NCI-H748 (cell line): ENCODE measurements at regions not wholly inside any gene's neighbourhood (a gene's known extent, or its start where the extent isn't known, plus 50 kb on each side); places are given as distances from the start of the nearest gene placed in this dataset.
A peak's percentile ranks its signal among the peaks of the same experiment; 100 is the strongest.

Source experiments
- DNase-seq: peaks from one replicate; lab custom pipeline; 2025; ENCODE audit not compliant: unreplicated experiment; lab: John Stamatoyannopoulos, UW

DNA sequence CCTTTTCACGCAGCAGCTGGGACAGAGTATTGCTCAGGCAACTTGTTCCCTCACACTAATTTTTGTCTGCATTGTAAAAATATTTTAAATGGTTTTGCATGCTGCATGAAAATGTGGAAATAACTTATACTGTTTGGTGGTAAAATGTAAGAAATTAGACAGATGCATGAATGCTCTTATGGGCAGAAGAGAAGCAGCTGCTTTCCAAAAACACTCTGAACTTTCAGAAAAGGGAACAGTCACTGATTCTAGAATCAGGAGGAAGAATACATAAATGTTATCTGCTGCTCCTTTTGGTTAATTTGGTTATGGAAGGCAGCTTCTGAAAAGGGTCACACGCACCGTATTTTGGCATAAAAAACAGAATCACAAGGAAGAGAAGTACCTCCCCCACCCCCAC, 87.0 kb upstream of the RUNX1 start:
- DNase-seq = no peak

DNA sequence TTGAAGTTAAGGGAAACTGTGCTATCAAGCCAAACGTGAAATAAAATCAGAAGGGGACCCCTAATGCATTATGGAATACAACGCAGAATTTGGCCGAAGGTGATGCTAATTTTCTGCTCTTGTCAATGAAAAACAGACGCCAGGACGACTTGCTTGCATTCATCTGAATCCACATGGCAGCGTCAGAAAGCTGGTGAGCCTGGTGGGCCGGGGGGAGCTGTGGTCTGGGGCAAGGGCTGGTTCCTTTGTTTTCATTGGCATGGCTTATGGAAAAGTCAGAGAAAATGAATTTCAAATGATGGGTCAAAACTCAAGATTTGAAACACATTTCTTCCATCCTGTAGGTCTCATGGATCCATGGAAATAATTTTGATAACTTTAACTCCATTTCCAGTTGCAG, 86.4 kb upstream of the RUNX1 start:
- no peak for DNase-seq

DNA sequence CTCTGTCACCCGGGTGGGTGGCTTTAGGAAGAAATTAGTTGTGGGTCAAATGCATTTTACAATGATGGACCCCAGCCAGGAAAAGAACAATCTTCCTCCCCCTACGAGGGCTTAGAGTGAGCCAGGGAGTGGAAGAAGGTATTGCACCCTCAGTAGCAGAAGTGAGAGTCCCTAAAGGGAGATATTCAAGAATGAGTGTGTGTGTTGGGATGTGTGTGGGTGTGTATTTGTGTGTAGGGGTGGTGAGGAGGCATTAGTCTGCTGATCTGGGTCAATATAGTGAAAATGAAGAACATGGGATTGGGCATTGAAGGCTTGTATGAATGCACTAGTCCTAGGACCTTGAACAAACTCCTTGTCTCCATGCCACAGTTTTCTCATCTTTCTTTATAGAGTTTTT, 85.2 kb upstream of the RUNX1 start:
- DNase-seq = no peak

DNA sequence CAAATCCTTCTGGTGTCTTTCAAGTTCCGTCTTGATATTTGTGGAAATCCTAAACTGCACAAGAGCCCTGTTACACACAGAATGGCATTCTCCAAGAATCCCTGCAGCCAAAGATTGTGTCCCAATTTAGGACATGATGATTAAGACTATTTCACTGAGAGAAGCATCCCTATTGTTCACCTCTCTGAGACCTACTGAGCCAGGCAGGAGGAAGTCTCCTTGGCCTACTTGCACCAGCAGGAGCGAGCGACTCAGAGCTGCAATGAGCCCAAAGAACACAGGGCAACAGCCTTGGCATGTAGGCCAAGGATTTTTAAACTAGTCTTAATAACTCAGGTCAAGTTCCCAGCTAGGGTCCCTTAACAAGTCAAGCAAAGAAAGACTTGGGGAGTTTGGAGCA, 79.4 kb upstream of the RUNX1 start:
- DNase-seq = no peak

DNA sequence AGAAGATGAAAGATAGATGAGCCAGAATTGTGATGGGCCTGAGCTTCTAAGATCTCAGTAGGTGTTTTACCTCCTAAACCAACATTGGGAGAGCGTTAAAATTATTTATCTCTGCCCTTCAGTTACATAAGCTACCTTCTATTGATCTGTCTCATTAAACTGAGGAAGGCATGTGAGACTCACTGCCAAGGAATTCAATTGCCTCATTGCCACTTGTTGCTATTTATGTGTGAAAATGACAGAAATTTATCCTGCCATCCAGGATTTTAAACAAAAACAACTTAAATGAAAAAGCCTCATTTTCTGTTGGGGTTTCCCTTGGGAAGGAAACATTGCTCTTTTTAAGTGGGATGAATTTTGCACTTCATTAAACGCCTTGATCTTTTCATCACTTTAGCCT, 78.7 kb upstream of the RUNX1 start:
- DNase-seq = no peak

DNA sequence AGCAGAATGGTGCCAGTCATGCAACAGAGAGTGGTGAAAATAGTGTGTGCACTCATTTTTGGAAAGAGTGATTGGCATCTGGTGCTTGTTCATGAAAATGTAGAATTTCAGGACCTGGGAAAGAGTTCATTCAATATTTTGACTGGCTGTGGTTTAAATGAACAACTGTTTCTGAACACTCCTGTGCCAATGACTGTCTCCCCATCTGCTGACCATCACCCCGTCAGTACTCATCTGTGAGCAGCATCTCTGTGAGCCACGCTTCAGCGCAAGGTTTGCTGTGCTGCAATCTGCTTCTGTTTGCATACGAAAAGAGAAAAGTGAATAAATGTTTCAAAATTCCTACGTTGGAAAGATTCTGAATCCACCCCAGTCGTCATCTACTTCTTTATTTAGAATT, 77.9 kb upstream of the RUNX1 start:
- no peak for DNase-seq

DNA sequence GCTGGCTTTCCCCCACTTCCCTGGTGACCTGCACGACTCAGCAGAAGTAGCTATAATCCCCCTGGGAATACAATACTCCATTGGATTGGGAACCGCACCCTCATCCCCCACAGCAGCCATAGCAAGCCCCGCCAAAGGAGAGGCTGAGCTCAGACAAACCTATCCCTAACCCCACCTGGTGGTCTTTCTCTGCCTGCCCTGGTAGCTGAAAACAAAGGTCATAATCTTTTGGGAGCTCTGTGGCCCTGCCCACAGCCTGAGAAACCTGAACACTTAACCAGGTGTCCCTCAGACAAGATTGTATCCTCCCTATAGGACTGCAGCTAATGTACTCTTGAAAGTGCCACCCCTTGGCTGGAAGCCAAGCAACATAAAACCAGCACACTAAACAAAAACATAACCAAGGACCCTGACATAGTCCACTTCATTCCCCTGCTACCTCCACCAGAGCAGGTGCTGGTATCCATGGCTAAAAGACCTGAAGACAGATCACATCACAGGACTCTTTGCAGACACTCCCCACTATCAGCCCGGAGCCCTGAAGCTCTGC, 71.6 kb upstream of the RUNX1 start:
- DNase-seq = peak; percentile 92

DNA sequence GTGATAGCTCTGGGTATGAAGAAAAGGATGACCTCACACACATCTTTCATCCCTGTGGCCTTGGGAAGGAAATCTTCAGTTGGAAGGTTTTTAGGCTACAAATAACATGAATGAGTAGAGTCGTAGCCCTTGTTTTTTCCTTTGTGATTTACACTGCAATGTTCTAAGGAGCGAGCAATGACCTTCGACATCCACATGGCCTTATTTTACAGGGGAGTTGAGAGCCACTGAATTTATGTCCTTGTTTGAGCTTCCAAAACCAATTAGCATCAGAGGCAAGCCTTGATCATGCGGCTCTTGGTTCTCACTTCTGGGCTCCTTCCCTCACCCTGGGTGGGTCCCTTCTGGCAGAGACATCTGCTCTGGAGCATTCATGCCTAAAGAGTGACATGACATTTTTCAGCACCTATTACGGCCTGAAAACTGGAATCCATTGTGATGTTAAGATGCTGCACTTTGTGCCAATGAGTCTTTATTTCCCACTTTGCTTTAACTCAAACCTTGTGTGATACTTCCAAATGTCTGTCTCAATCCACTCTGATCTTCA, 70.5 kb upstream of the RUNX1 start:
- no peak for DNase-seq

DNA sequence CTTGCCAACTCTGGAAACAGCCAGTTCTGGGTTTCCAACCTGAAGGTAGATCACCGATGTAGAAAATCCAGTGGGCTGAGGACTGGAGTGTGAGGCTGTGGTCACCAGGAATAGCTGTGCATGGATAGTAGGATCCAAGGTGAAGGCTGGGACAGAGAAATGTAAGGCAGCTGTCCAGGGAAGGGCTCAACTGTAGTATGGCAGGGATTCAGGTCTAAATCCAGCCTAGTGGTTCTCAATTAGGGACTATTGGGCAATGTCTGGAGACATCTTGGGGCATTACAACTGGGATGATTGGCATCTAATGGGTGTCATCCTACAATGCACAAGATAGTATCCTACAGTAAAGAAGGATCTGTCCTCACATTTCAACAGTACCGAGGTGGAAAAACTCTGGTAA, 67.7 kb upstream of the RUNX1 start:
- no peak for DNase-seq

DNA sequence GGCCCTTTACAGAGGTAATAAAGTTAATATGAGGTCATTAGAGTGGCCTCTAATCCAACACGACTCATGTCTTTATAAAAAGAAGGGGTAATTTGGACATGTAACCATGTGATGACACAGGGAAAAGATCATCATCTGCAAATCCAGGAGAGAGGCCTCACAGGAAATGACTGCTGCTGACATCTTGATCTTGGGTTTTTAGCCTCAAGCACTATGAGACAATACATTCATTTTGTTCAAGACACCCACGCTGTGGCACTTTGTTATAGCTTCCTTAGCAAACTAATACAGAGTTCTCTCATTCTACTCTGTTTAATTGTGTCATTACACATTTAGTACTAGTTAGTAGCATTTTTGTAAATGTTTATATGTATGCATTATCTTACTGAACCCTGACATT, 64.0 kb upstream of the RUNX1 start:
- no peak for DNase-seq

DNA sequence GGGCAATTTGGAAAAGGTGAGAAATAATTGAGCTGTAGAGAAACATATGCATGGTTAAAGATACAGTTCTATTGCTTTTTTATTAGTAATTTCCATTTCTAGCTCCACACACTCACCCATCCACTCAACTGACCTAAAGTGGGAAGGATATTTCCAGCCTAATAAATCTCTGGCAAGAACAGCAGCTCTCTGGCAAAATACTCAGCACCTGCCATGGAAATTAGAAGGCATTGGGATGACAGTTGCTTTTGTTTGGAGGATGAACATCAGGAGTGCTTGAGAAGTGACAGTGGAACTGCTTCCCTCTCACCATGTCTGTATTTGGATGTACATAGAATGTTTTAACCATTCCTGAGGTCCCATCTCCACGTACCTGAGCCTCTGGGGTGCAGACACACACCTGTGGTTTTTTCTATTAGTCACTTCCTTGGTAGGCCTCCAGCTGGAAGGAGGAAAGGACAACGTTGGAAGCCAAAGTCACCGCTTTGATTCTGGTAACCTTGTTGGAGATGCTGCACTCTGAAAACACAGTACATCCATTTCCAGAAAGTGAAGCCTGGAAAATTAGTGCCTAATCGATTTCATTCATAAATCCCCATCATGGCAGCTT, 62.3 kb upstream of the RUNX1 start:
- no peak for DNase-seq

DNA sequence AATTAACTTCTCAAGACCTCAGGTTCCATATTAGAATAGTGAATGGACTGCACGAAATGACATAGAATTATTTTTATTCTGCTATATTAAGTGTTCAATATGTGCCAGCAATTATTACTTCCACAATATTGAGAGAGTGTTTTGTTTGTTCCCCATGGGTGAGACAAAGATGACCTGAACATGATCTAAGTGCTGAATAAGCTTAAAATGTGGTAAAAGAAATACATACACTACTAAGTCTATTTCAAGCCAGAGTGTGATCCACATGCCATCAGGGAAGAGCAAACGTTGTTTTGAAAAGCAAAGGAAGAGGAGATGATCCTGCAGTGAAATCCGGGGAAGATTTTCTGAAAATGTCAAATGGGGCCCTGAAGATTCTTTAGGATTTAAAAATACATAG, 59.8 kb upstream of the RUNX1 start:
- DNase-seq = no peak

DNA sequence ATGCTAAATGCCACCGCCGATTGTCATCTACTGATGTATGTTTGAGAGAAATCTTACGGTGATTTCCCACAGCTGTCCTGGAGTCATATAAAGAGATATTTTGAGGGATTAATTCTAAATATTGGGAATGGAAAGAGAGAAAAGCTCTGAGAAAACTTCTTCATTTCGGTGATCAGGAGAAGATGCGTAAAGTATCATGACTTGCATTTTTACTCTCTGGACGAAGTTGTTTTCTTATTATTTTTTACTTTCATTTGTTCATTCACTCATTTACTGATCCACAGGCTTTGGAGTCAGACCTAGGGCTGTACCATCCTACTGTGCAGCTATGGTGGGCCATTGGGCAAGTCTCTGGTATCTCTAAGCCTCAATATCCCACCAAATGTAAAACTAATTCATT, 58.4 kb upstream of the RUNX1 start:
- DNase-seq = no peak

DNA sequence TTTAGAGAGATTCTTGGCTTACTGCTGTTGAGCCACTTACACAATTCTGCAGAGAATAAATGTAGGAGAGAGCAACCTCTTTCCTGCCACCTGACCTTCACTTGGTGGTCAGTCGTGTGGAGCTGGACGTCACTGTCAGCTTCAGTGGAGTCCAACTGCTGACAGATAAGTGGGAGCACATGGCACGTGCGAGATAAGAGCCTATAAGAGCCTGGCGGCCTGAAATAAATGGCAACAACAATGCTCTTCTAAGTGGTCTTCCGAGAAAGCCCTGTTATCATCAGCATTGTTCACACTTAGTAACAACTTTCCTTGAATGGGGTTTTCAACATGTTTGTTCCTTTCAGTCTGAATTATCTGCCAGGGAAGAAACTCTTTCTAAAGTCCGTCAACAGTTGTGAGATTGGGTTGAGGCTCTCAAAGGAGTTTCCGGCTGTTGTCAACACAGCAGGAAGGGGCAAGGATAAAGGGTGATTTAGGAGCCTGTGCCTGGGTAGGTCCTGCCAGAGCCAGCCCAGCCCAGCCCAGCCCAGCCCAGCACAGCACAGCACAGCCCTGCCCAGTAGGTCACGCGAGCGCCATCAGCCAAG, 57.2 kb upstream of the RUNX1 start:
- DNase-seq = no peak

DNA sequence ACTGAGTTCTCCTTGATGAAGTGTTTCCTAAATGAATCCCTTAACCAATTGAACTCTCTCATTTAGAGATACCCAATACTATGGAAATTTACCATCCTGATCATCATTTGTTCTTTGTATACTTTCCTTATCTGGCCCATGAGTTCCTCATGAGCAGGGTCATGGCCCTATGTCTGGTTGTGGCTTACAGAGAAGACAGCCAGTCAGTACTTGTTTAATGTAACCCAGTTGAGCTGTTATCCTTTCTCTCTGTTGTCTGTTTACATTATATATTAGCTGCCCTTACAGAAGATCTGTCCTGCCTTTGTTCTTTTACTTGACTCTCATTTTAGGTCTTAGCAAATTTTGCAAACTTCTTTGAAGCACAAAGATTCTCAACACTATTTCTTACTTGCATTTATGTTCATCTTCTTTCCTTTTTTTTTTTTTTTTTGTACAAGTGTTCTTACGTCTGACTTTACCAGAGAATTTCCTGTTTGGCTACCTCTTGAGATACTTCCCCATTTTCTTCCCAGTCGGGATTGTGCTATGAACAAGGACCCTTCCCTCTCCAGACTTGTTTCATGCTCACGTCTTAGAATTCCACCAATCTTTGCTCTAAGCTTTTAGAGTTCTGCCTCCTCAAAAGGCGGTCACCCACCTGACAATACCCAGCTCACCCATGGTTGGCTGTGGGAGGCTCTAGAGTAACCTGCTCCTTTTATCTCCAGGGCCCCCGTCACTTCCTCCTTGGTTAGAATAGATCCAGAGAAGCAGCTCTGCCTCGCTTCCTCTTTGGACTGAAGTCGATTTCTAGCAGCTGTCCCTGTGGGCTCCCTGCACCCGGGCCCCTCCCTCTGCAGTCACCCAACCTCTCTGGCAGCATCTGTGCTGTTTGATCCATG, 53.6 kb upstream of the RUNX1 start:
- DNase-seq = no peak

DNA sequence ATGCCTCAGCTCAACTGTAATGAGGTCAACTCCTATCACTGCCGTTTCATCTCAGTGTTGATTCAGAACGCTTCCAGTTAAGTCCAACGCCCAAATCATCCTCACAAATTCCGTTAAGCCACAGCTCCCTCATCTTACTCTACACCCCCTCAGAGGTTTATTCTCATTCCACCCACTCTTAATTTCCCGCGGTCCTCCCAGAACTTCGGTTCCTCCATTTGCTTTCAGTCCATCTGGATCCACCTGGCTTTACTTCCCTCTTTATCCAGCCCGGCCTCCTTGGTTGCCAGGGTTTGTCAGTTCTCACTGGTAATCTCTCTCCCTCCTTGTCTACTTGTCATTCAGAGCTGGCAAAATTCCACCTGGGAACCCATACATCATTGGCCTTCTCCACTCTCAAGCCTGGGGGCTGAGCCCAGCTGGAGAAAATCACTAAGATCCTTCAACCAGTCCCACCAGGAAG, 51.3 kb upstream of the RUNX1 start:
- no peak for DNase-seq

DNA sequence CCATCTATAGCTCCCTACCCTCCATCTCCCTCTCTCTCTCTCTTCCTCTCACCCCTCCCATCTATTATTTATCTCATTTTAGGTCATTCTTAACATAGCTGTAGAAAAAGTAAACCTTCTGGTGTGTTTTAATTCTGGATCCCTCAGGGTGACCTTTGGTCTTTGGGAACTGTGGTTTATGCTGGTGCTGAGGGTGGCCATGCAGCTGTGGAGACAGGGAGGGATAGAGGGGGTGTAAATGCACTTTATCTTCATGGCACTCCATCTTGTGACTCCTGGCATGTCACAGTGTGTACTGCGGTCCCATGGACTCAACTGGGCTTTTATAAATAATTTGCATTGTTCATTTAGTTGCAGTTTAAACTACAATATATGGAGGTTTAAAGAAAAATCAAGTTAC, 50.2 kb upstream of the RUNX1 start:
- DNase-seq = no peak
